ENCODE measurements at regions not wholly inside any gene's neighbourhood (a gene's known extent, or its start where the extent isn't known, plus 50 kb on each side); places are given as distances from the start of the nearest gene placed in this dataset.

- no peak for DNase-seq
Observed at GRCh38 chr2:180655393-180655792, 325.0 kb upstream of the UBE2E3 start.

GRCh38 chr2:180653481-180653880 is 326.9 kb upstream of the UBE2E3 start:
- DNase-seq, result no peak

GRCh38 chr2:180652794-180653193 is 327.6 kb upstream of the UBE2E3 start:
- DNase-seq, result no peak

- DNase-seq, result no peak
Observed at GRCh38 chr2:180651596-180651995, 328.8 kb upstream of the UBE2E3 start.

- no peak for DNase-seq
Observed at GRCh38 chr2:180647621-180648020, 332.8 kb upstream of the UBE2E3 start.

GRCh38 chr2:180647221-180647620 is 333.2 kb upstream of the UBE2E3 start:
- DNase-seq, result no peak

GRCh38 chr2:180646756-180647155 is 333.6 kb upstream of the UBE2E3 start:
- DNase-seq, result no peak

GRCh38 chr2:180644709-180645108 is 335.7 kb upstream of the UBE2E3 start:
- no peak for DNase-seq

- DNase-seq, result no peak
Observed at GRCh38 chr2:180630756-180631155, 349.6 kb upstream of the UBE2E3 start.

GRCh38 chr2:180625006-180625844 is 355.2 kb upstream of the UBE2E3 start:
- no peak for DNase-seq

- DNase-seq, result no peak
Observed at GRCh38 chr2:180621941-180622918, 358.2 kb upstream of the UBE2E3 start.

- DNase-seq, result no peak
Observed at GRCh38 chr2:180621366-180621765, 359.0 kb upstream of the UBE2E3 start.

GRCh38 chr2:180618570-180618969 is 361.8 kb upstream of the UBE2E3 start:
- no peak for DNase-seq

GRCh38 chr2:180614776-180615175 is 365.6 kb upstream of the UBE2E3 start:
- DNase-seq, result no peak

- no peak for DNase-seq
Observed at GRCh38 chr2:180609626-180610340, 370.6 kb upstream of the UBE2E3 start.

GRCh38 chr2:180607514-180608049 is 372.8 kb upstream of the UBE2E3 start:
- DNase-seq, result no peak

- DNase-seq, result peak; percentile 3
Observed at GRCh38 chr2:180604077-180604476, 376.3 kb upstream of the UBE2E3 start.

GRCh38 chr2:180601016-180601415 is 379.4 kb upstream of the UBE2E3 start:
- DNase-seq, result no peak

GRCh38 chr2:180599804-180600203 is 380.6 kb upstream of the UBE2E3 start:
- DNase-seq, result no peak

- no peak for DNase-seq
Observed at GRCh38 chr2:180597179-180597578, 383.2 kb upstream of the UBE2E3 start.

GRCh38 chr2:180596453-180596852 is 384.0 kb upstream of the UBE2E3 start:
- no peak for DNase-seq

GRCh38 chr2:180591947-180592346 is 388.5 kb upstream of the UBE2E3 start:
- no peak for DNase-seq

Data from CD4-positive, alpha-beta T cell treated with Interleukin-21 for 1 hour (primary cell).